ENCODE measurements at regions not wholly inside any gene's neighbourhood (a gene's known extent, or its start where the extent isn't known, plus 50 kb on each side); places are given as distances from the start of the nearest gene placed in this dataset.

DNA sequence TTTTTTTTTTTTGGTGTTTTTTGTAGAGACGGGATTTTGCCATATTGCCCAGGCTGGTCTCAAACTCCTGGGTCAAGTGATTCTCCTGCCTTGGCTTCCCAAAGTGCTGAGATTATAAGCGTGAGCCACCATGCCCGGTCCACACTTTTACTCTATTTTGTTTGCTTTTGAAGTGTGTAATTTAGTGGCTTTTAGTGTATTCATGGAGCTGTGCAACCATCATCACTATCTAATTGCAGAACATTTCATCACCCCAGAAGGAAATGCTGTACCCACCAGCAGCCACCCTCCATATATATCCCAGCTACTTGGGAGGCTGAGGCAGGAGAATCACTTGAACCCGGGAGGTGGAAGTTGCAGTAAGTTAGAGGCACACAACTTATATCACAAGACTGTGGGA, 136.9 kb upstream of the ERRFI1 start:
- TF ChIP-seq, protein P1, sequence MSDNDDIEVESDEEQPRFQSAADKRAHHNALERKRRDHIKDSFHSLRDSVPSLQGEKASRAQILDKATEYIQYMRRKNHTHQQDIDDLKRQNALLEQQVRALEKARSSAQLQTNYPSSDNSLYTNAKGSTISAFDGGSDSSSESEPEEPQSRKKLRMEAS (IDR thresholded peaks at IDR 0.05): no peak
- TF ChIP-seq TEAD4 (IDR thresholded peaks at IDR 0.05) (no peak), YY1 (IDR thresholded peaks at IDR 0.05; ENCODE audit: low read depth) (no peak), CEBPB (IDR thresholded peaks at IDR 0.05) (no peak), FOXM1 (IDR thresholded peaks at IDR 0.05; ENCODE audit: borderline replicate concordance, low read depth) (no peak), ZBTB7A (IDR thresholded peaks at IDR 0.05; ENCODE audit: low read depth) (no peak), EGR1 (IDR thresholded peaks at IDR 0.05) (no peak), TCF12 (IDR thresholded peaks at IDR 0.05; ENCODE audit: low read depth) (no peak), EP300 (IDR thresholded peaks at IDR 0.05; ENCODE audit: borderline replicate concordance) (no peak), RAD21 (IDR thresholded peaks at IDR 0.05; ENCODE audit: low read depth) (no peak), TAF1 (IDR thresholded peaks at IDR 0.05; ENCODE audit: low read depth) (no peak), NFIC (IDR thresholded peaks at IDR 0.05) (no peak), CREB1 (IDR thresholded peaks at IDR 0.05; ENCODE audit: low read depth) (no peak)
- TF ChIP-seq, protein P2, sequence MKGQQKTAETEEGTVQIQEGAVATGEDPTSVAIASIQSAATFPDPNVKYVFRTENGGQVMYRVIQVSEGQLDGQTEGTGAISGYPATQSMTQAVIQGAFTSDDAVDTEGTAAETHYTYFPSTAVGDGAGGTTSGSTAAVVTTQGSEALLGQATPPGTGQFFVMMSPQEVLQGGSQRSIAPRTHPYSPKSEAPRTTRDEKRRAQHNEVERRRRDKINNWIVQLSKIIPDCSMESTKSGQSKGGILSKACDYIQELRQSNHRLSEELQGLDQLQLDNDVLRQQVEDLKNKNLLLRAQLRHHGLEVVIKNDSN (IDR thresholded peaks at IDR 0.05): no peak
- TF ChIP-seq, protein P3, sequence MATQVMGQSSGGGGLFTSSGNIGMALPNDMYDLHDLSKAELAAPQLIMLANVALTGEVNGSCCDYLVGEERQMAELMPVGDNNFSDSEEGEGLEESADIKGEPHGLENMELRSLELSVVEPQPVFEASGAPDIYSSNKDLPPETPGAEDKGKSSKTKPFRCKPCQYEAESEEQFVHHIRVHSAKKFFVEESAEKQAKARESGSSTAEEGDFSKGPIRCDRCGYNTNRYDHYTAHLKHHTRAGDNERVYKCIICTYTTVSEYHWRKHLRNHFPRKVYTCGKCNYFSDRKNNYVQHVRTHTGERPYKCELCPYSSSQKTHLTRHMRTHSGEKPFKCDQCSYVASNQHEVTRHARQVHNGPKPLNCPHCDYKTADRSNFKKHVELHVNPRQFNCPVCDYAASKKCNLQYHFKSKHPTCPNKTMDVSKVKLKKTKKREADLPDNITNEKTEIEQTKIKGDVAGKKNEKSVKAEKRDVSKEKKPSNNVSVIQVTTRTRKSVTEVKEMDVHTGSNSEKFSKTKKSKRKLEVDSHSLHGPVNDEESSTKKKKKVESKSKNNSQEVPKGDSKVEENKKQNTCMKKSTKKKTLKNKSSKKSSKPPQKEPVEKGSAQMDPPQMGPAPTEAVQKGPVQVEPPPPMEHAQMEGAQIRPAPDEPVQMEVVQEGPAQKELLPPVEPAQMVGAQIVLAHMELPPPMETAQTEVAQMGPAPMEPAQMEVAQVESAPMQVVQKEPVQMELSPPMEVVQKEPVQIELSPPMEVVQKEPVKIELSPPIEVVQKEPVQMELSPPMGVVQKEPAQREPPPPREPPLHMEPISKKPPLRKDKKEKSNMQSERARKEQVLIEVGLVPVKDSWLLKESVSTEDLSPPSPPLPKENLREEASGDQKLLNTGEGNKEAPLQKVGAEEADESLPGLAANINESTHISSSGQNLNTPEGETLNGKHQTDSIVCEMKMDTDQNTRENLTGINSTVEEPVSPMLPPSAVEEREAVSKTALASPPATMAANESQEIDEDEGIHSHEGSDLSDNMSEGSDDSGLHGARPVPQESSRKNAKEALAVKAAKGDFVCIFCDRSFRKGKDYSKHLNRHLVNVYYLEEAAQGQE (IDR thresholded peaks at IDR 0.05; ENCODE audit: low read depth): no peak

DNA sequence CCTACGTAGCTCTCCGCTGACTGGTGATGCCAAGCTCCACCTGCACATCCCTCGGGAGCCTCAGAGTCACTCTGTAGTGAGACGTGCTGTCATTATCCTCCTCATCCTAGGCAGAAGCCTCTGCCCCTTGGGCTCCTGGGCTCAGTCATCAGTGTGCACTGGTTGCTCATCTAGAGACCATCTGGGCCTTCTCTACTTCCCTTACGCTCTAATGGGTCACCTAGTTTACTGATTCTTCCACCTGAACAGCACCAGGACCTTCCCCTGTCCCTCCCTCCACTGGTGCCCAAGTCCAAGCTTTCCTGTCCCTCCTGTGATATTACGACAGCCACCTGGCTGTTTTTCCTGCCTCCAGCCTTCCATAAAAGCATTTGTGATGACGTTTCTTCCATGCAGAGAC, 136.1 kb upstream of the ERRFI1 start:
- TF ChIP-seq FOXM1 (IDR thresholded peaks at IDR 0.05; ENCODE audit: borderline replicate concordance, low read depth): no peak
- no peak for TF ChIP-seq TCF12 (IDR thresholded peaks at IDR 0.05; ENCODE audit: low read depth)
- no peak for TF ChIP-seq CREB1 (IDR thresholded peaks at IDR 0.05; ENCODE audit: low read depth)
- TF ChIP-seq YY1 (IDR thresholded peaks at IDR 0.05; ENCODE audit: low read depth): no peak
- TF ChIP-seq, protein P2 (IDR thresholded peaks at IDR 0.05): no peak
- no peak for TF ChIP-seq TEAD4 (IDR thresholded peaks at IDR 0.05)
- TF ChIP-seq RAD21 (IDR thresholded peaks at IDR 0.05; ENCODE audit: low read depth): no peak
- no peak for TF ChIP-seq EP300 (IDR thresholded peaks at IDR 0.05; ENCODE audit: borderline replicate concordance)
- no peak for TF ChIP-seq ZBTB7A (IDR thresholded peaks at IDR 0.05; ENCODE audit: low read depth)
- no peak for TF ChIP-seq EGR1 (IDR thresholded peaks at IDR 0.05)
- no peak for TF ChIP-seq CEBPB (IDR thresholded peaks at IDR 0.05)
- TF ChIP-seq, protein P3 (IDR thresholded peaks at IDR 0.05; ENCODE audit: low read depth): no peak
- TF ChIP-seq, protein P1 (IDR thresholded peaks at IDR 0.05): no peak
- no peak for TF ChIP-seq NFIC (IDR thresholded peaks at IDR 0.05)

DNA sequence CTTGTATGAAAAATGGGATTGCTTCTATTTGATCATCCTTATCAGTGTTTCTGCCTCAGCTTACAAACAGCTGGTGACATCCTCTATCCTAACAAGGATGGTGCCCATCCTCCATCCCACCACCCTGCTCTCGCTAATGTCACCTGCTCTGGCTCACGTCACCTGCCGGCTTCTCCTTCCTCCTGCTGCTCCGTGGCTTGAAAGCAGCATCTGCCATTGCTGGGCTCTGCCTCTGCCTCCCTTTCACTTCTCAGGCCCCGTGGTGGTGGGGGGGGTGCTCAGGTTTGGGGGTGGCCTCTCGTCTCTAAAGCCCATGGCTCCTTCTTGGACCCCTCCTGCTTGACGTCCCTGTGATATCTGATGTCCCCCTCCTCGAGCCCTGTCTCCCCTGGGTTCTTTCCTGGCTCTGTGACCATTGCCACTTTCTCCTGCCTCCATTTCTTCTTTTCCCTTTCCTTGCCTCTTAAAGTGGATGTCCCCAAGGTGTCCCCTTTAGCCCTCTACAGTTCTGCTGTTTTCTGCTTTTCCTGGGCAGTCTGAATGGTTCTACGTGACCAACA, 135.5 kb upstream of the ERRFI1 start:
- TF ChIP-seq ZBTB7A (IDR thresholded peaks at IDR 0.05; ENCODE audit: low read depth) (no peak), CEBPB (IDR thresholded peaks at IDR 0.05) (no peak), NFIC (IDR thresholded peaks at IDR 0.05) (no peak), RAD21 (IDR thresholded peaks at IDR 0.05; ENCODE audit: low read depth) (no peak)

DNA sequence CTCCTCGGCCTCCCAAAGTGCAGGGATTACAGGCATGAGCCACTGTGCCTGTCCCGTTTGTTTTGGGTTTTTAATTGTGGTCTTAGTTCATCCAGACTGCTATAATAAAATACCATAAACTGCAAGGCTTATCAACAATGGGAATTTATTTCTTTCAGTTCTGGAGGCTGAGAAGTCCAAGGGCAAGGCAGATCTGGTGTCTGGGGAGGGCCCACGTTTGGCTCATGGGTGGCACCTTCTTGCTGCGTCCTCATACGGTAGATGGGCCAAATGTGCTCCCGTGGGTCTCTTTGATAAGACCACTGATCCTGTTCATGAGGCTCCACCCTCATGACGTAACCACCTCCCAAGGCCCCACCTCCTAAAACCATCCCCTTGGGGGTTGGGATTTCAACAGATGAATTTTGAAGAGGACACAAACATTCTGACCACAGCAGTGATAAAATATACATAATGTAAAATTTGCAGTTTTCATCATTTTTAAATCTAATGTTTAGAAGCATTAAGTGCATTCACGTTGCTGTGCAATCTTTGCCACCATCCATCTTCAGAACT, 133.4 kb upstream of the ERRFI1 start:
- TF ChIP-seq YY1 (IDR thresholded peaks at IDR 0.05; ENCODE audit: low read depth): no peak
- TF ChIP-seq, protein P3 (IDR thresholded peaks at IDR 0.05; ENCODE audit: low read depth): no peak
- TF ChIP-seq TAF1 (IDR thresholded peaks at IDR 0.05; ENCODE audit: low read depth): no peak
- no peak for TF ChIP-seq ZBTB7A (IDR thresholded peaks at IDR 0.05; ENCODE audit: low read depth)
- TF ChIP-seq RAD21 (IDR thresholded peaks at IDR 0.05; ENCODE audit: low read depth): no peak
- no peak for TF ChIP-seq EP300 (IDR thresholded peaks at IDR 0.05; ENCODE audit: borderline replicate concordance)
- TF ChIP-seq, protein P2 (IDR thresholded peaks at IDR 0.05): no peak
- no peak for TF ChIP-seq CEBPB (IDR thresholded peaks at IDR 0.05)
- no peak for TF ChIP-seq TEAD4 (IDR thresholded peaks at IDR 0.05)
- TF ChIP-seq, protein P1 (IDR thresholded peaks at IDR 0.05): no peak
- no peak for TF ChIP-seq CREB1 (IDR thresholded peaks at IDR 0.05; ENCODE audit: low read depth)
- TF ChIP-seq EGR1 (IDR thresholded peaks at IDR 0.05): no peak
- TF ChIP-seq FOXM1 (IDR thresholded peaks at IDR 0.05; ENCODE audit: borderline replicate concordance, low read depth): no peak
- TF ChIP-seq TCF12 (IDR thresholded peaks at IDR 0.05; ENCODE audit: low read depth): no peak
- TF ChIP-seq NFIC (IDR thresholded peaks at IDR 0.05): no peak

Measured in Ishikawa (cell line).